AG04450 (cell line): ENCODE measurements at regions not wholly inside any gene's neighbourhood (a gene's known extent, or its start where the extent isn't known, plus 50 kb on each side); places are given as distances from the start of the nearest gene placed in this dataset.

Experiments
- CTCF ChIA-PET: fragments of 300-600, 350-600 bp; formaldehyde crosslinking; extraction: SDS; loops from one replicate; lab custom pipeline; 2022; ENCODE audit warnings: antibody characterized with exemption, inconsistent platforms; lab: Charles Lee
- POLR2A ChIA-PET: fragments of 350-600 bp; formaldehyde crosslinking; extraction: SDS; loops from one replicate; lab custom pipeline; 2021; ENCODE audit warnings: antibody characterized with exemption, inconsistent platforms; lab: Yijun Ruan, JAX
- DNase-seq: peaks from one replicate; pipeline ENCODE4 v3.0.0-alpha.2; 2011; ENCODE audit warnings: low read depth, low spot score
- H3K27ac ChIP-seq: one replicate; pipeline ENCODE4 v1.5.1; 2012; ENCODE audit warnings: low read depth, low read length, control low read depth
- H3K27me3 ChIP-seq: one replicate; pipeline ENCODE4 v1.6.0; 2012; ENCODE audit warnings: low read length; ENCODE audit not compliant: control insufficient read depth, insufficient read depth
- H3K4me3 ChIP-seq: 2 replicates; pipeline ENCODE4 v1.5.1; 2011; ENCODE audit warnings: mild to moderate bottlenecking, low read depth, low read length, control low read depth
- H3K9me3 ChIP-seq: 2 replicates; pipeline ENCODE4 v1.5.1; 2012; ENCODE audit warnings: low read length; ENCODE audit not compliant: control insufficient read depth, insufficient read depth
- TF ChIP-seq, protein P1 (sequence below): IDR thresholded peaks from 2 replicates; pipeline ENCODE4 v1.5.1; 2011; ENCODE audit warnings: low read depth, low read length, control low read depth, inconsistent platforms

DNA sequence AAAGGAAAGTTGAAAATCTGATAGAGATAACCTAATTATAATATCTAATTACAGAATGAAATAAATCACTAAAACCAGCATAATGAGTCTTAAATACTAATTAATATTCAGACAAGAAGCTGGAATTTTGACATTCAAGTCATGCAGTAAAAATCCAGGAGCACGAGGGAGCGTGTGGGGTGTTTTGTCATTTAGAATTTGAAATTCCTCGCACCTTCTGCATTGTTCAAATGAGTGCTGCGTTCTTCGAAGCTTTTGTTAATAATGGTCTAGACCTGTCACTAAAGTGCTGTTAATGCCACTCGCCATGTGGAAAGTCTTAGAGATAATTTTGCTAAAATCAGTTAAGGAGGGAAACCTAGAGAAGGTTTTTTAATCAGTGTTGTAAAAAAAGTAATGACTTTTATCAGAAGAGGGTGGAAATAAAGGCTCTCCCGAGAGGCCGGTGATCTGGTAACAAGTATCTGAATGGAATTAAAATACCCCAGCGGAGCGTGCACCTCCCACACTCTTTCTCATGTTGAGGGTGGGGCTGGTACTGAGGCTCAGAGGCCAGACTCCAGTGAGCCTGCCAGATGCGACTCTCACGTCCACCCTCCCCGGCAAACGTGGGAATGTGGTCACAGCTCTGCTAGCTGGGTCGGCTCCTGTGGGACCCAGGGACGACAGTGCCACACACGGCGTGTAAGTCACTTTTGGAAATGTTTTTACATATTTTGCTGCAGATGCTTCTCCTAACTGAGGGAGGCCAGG lies 69.4 kb upstream of the MYT1L start:
- TF ChIP-seq, protein P1, sequence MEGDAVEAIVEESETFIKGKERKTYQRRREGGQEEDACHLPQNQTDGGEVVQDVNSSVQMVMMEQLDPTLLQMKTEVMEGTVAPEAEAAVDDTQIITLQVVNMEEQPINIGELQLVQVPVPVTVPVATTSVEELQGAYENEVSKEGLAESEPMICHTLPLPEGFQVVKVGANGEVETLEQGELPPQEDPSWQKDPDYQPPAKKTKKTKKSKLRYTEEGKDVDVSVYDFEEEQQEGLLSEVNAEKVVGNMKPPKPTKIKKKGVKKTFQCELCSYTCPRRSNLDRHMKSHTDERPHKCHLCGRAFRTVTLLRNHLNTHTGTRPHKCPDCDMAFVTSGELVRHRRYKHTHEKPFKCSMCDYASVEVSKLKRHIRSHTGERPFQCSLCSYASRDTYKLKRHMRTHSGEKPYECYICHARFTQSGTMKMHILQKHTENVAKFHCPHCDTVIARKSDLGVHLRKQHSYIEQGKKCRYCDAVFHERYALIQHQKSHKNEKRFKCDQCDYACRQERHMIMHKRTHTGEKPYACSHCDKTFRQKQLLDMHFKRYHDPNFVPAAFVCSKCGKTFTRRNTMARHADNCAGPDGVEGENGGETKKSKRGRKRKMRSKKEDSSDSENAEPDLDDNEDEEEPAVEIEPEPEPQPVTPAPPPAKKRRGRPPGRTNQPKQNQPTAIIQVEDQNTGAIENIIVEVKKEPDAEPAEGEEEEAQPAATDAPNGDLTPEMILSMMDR = no peak
- POLR2A ChIA-PET = no interaction called here
- H3K27me3 ChIP-seq = no peaks in the 10 kb centered on the region

DNA sequence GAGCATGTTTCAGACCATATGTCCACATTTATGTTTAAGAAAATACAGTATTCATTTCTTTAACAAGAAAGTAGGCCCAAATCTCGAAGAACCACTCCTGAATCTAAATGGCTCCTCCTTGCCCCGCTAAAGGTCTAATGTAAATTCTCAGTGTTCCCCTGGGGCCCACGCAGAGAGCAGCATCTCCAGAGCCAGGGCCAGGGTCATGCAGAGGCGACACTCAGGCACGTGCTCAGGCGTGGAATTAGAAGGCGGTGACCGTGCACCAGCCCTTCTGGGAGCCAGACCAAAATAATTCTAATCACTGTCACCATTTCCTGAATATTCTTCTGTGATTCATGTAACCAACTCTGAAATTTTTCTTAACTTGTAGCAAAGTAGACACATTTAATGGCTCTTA lies 68.3 kb upstream of the MYT1L start:
- POLR2A ChIA-PET = no interaction called here
- CTCF ChIA-PET = no interaction called here
- Histone ChIP-seq H3K4me3 (no peak overlapping the region), H3K9me3 (peaks cover 41% of the 10 kb centered on the region), H3K27me3 (no peaks in the 10 kb centered on the region), H3K27ac (no peak overlapping the region)
- TF ChIP-seq, protein P1 = no peak
- DNase-seq = no peak

More for the DNA sequence above, 69.4 kb upstream of the MYT1L start:
- H3K4me3 ChIP-seq = no peak overlapping the region
- CTCF ChIA-PET = no interaction called here
- DNase-seq = no peak
- no peak overlapping the region for H3K27ac ChIP-seq
- peaks cover 36% of the 10 kb centered on the region for H3K9me3 ChIP-seq

GRCh38 chr2:2392332-2392731 lies 61.3 kb upstream of the MYT1L start:
- no peaks in the 10 kb centered on the region for H3K27me3 ChIP-seq
- H3K27ac ChIP-seq = no peak overlapping the region
- peaks cover 24% of the 10 kb centered on the region; the same call in 1 of the 2 replicates for H3K9me3 ChIP-seq
- TF ChIP-seq, protein P1 = no peak
- DNase-seq = no peak
- POLR2A ChIA-PET = no interaction called here
- H3K4me3 ChIP-seq = no peak overlapping the region
- CTCF ChIA-PET = interaction anchor here (0.6 kb wide), 1 partner anchor 78 kb away, joined by 3 read pairs; no protein-coding TSS in a partner anchor

GRCh38 chr2:2389215-2389614 lies 58.1 kb upstream of the MYT1L start:
- TF ChIP-seq, protein P1 = no peak
- POLR2A ChIA-PET = no interaction called here
- Histone ChIP-seq H3K4me3 (no peak overlapping the region), H3K27me3 (no peaks in the 10 kb centered on the region), H3K27ac (no peak overlapping the region), H3K9me3 (peaks cover 25% of the 10 kb centered on the region; the same call in 1 of the 2 replicates)
- CTCF ChIA-PET = no interaction called here
- DNase-seq = no peak
